Urothelium cell line (cell line): ENCODE measurements at regions not wholly inside any gene's neighbourhood (a gene's known extent, or its start where the extent isn't known, plus 50 kb on each side); places are given as distances from the start of the nearest gene placed in this dataset.
"Not testable (repeated sequence)": the region's sequence is repeated elsewhere in the genome, so short reads cannot be mapped to it uniquely, and the experiment has no call there.

Source experiments
- DNase-seq: peaks from one replicate; pipeline ENCODE4 v3.0.0; 2011; ENCODE audit warnings: low spot score, mixed read lengths
- FAIRE-seq: peaks from 2 replicates; lab custom pipeline; 2011; peaks lifted over from hg19 to GRCh38; lab: Jason Lieb, UNC

- FAIRE-seq = not testable (repeated sequence)
- peak; percentile 6 for DNase-seq
These were observed 53.6 kb upstream of the PLGLB1 start for GRCh38 chr2:87075054-87075790.

- FAIRE-seq, DNase-seq: not testable (repeated sequence)
These were observed 54.2 kb upstream of the PLGLB1 start for GRCh38 chr2:87075791-87076252.

- FAIRE-seq (peak; percentile 95), DNase-seq (peak; percentile 61)
These were observed 54.8 kb upstream of the PLGLB1 start for GRCh38 chr2:87076253-87077123.

GRCh38 chr2:87077124-87077446, 55.4 kb upstream of the PLGLB1 start:
- not testable (repeated sequence) for DNase-seq, FAIRE-seq

GRCh38 chr2:87081727-87082126, 60.1 kb upstream of the PLGLB1 start:
- not testable (repeated sequence) for DNase-seq, FAIRE-seq

- not testable (repeated sequence) for DNase-seq, FAIRE-seq
These were observed 66.4 kb upstream of the PLGLB1 start for GRCh38 chr2:87088079-87088478.

- FAIRE-seq, DNase-seq: not testable (repeated sequence)
These were observed 67.8 kb upstream of the PLGLB1 start for GRCh38 chr2:87089401-87089800.

- DNase-seq = not testable (repeated sequence)
- peak; percentile 90 for FAIRE-seq
These were observed 71.6 kb upstream of the PLGLB1 start for GRCh38 chr2:87093252-87093651.

- not testable (repeated sequence) for DNase-seq, FAIRE-seq
These were observed 72.4 kb upstream of the PLGLB1 start for GRCh38 chr2:87093937-87094529.

GRCh38 chr2:87095804-87096203, 74.2 kb upstream of the PLGLB1 start:
- not testable (repeated sequence) for DNase-seq, FAIRE-seq

GRCh38 chr2:87128761-87129553, 107.3 kb upstream of the PLGLB1 start:
- not testable (repeated sequence) for DNase-seq, FAIRE-seq

GRCh38 chr2:87132577-87132976, 110.9 kb upstream of the PLGLB1 start:
- DNase-seq, FAIRE-seq: not testable (repeated sequence)

- DNase-seq, FAIRE-seq: not testable (repeated sequence)
These were observed 130.3 kb upstream of the PLGLB1 start for GRCh38 chr2:87151835-87152493.

GRCh38 chr2:87174454-87174853, 152.8 kb upstream of the PLGLB1 start:
- FAIRE-seq, DNase-seq: not testable (repeated sequence)

GRCh38 chr2:87183373-87183772, 161.7 kb upstream of the PLGLB1 start:
- DNase-seq, FAIRE-seq: not testable (repeated sequence)

- DNase-seq, FAIRE-seq: not testable (repeated sequence)
These were observed 162.6 kb upstream of the PLGLB1 start for GRCh38 chr2:87184260-87184659.

- FAIRE-seq = peak; percentile 42
- not testable (repeated sequence) for DNase-seq
These were observed 167.6 kb upstream of the PLGLB1 start for GRCh38 chr2:87189214-87189613.

- peak; percentile 95 for FAIRE-seq
- DNase-seq = not testable (repeated sequence)
These were observed 171.7 kb upstream of the PLGLB1 start for GRCh38 chr2:87193336-87193735.

- DNase-seq, FAIRE-seq: not testable (repeated sequence)
These were observed 172.8 kb upstream of the PLGLB1 start for GRCh38 chr2:87194254-87194999.
